Hepatocyte (in vitro differentiated cells): ENCODE measurements at regions not wholly inside any gene's neighbourhood (a gene's known extent, or its start where the extent isn't known, plus 50 kb on each side); places are given as distances from the start of the nearest gene placed in this dataset.

Experiments used
- DNase-seq: peaks from one replicate; pipeline ENCODE4 v3.0.0-alpha.2; 2016; ENCODE audit warnings: low spot score
- H2AFZ ChIP-seq: fragments of 200-600 bp; sonication (generic); 2 replicates; pipeline ENCODE4 v1.6.0; 2016; ENCODE audit warnings: antibody characterized with exemption, mild to moderate bottlenecking
- H3K27ac ChIP-seq: fragments of 200-600 bp; sonication (generic); 2 replicates; pipeline ENCODE4 v1.5.1; 2016; ENCODE audit warnings: mild to moderate bottlenecking
- H3K27me3 ChIP-seq: fragments of 200-600 bp; sonication (generic); 2 replicates; pipeline ENCODE4 v1.6.1; 2016
- H3K36me3 ChIP-seq: fragments of 200-600 bp; sonication (generic); replicated peaks from 2 replicates; pipeline ENCODE4 v1.5.1; 2016; ENCODE audit warnings: low read depth; ENCODE audit not compliant: insufficient read depth
- H3K4me1 ChIP-seq: fragments of 200-600 bp; sonication (generic); 2 replicates; pipeline ENCODE4 v1.5.1; 2016; ENCODE audit warnings: mild to moderate bottlenecking, moderate library complexity; ENCODE audit not compliant: insufficient read depth
- H3K4me2 ChIP-seq: fragments of 200-600 bp; sonication (generic); 2 replicates; pipeline ENCODE4 v1.6.0; 2016
- H3K4me3 ChIP-seq: fragments of 200-600 bp; sonication (generic); 2 replicates; pipeline ENCODE4 v1.5.1; 2016; ENCODE audit warnings: mild to moderate bottlenecking
- H3K79me2 ChIP-seq: fragments of 200-600 bp; sonication (generic); 2 replicates; pipeline ENCODE4 v1.6.0; 2017; ENCODE audit warnings: mild to moderate bottlenecking
- H3K9me2 ChIP-seq: fragments of 200-600 bp; sonication (generic); replicated peaks from 2 replicates; pipeline ENCODE4 v1.6.0; 2017; ENCODE audit warnings: mild to moderate bottlenecking; ENCODE audit not compliant: insufficient read depth
- H3K9me3 ChIP-seq: fragments of 200-600 bp; sonication (generic); 2 replicates; pipeline ENCODE4 v1.5.1; 2016; ENCODE audit warnings: low read depth, mild to moderate bottlenecking
- H4K20me1 ChIP-seq: fragments of 200-600 bp; sonication (generic); 2 replicates; pipeline ENCODE4 v1.6.0; 2016; ENCODE audit warnings: mild to moderate bottlenecking; ENCODE audit not compliant: insufficient read depth, poor library complexity, severe bottlenecking
- CTCF ChIP-seq: fragments of 200-600 bp; sonication (generic); IDR thresholded peaks from 2 replicates; pipeline ENCODE4 v1.5.1; 2016; ENCODE audit warnings: antibody characterized with exemption, mild to moderate bottlenecking; ENCODE audit not compliant: poor library complexity
- EZH2 ChIP-seq: fragments of 200-600 bp; sonication (generic); IDR thresholded peaks from 2 replicates; pipeline ENCODE4 v1.6.1; 2016; ENCODE audit warnings: antibody characterized with exemption, mild to moderate bottlenecking, borderline replicate concordance
- EZH2phosphoT487 ChIP-seq: fragments of 200-600 bp; sonication (generic); IDR thresholded peaks from one replicate; pipeline ENCODE4 v1.6.1; 2018; ENCODE audit warnings: antibody characterized with exemption, mild to moderate bottlenecking, low read depth, moderate library complexity; ENCODE audit not compliant: unreplicated experiment, severe bottlenecking
- WGBS: methylation state at CpG from one replicate; pipeline ENCODE4 v1.1.6; 2016; ENCODE audit warnings: low lambda C conversion rate; ENCODE audit errors: missing lambda C conversion rate; 5-methylcytosine and 5-hydroxymethylcytosine counted together

GRCh38 chr2:9099341-9099751, 95.9 kb upstream of the MBOAT2 start:
- Histone ChIP-seq H3K79me2 (no peaks in the 10 kb centered on the region), H3K27ac (no peak overlapping the region), H3K9me2 (no peaks in the 10 kb centered on the region), H3K4me1 (peaks cover 4% of the 10 kb centered on the region), H3K4me3 (no peak overlapping the region), H3K4me2 (no peak overlapping the region), H3K27me3 (no peaks in the 10 kb centered on the region), H4K20me1 (no peaks in the 10 kb centered on the region), H2AFZ (peak overlapping the region; percentile 5), H3K36me3 (no peaks in the 10 kb centered on the region), H3K9me3 (no peaks in the 10 kb centered on the region)
- no peak for DNase-seq
- 71% methylated on average over 9 of the region's 9 CpGs for WGBS
- no peak for TF ChIP-seq CTCF
- TF ChIP-seq EZH2: no peak
- TF ChIP-seq EZH2phosphoT487: no peak

- no peak for DNase-seq
- Histone ChIP-seq H3K4me2 (no peak overlapping the region), H3K36me3 (no peaks in the 10 kb centered on the region), H3K27me3 (no peaks in the 10 kb centered on the region), H3K27ac (no peak overlapping the region), H3K9me3 (no peaks in the 10 kb centered on the region), H2AFZ (no peak overlapping the region), H3K4me3 (no peak overlapping the region), H3K79me2 (no peaks in the 10 kb centered on the region), H4K20me1 (no peaks in the 10 kb centered on the region), H3K9me2 (no peaks in the 10 kb centered on the region), H3K4me1 (peaks cover 4% of the 10 kb centered on the region)
- TF ChIP-seq EZH2 (no peak), EZH2phosphoT487 (no peak), CTCF (no peak)
- WGBS: 94% methylated on average over 7 of the region's 7 CpGs
Observed at GRCh38 chr2:9097892-9098291, 94.4 kb upstream of the MBOAT2 start.

GRCh38 chr2:9097239-9097638, 93.8 kb upstream of the MBOAT2 start:
- Histone ChIP-seq H3K4me2 (no peak overlapping the region), H2AFZ (no peak overlapping the region), H3K36me3 (no peaks in the 10 kb centered on the region), H3K27ac (no peak overlapping the region), H3K27me3 (no peaks in the 10 kb centered on the region), H3K4me1 (peaks cover 4% of the 10 kb centered on the region), H3K4me3 (no peak overlapping the region), H3K9me2 (no peaks in the 10 kb centered on the region), H3K79me2 (no peaks in the 10 kb centered on the region), H3K9me3 (no peaks in the 10 kb centered on the region), H4K20me1 (no peaks in the 10 kb centered on the region)
- no peak for DNase-seq
- 95% methylated on average over 8 of the region's 8 CpGs for WGBS
- TF ChIP-seq EZH2 (no peak), EZH2phosphoT487 (no peak), CTCF (no peak)

- Histone ChIP-seq H3K9me2 (no peaks in the 10 kb centered on the region), H3K9me3 (no peaks in the 10 kb centered on the region), H3K4me2 (no peak overlapping the region), H3K79me2 (no peaks in the 10 kb centered on the region), H2AFZ (no peak overlapping the region), H3K4me3 (no peak overlapping the region), H4K20me1 (no peaks in the 10 kb centered on the region), H3K4me1 (peaks cover 4% of the 10 kb centered on the region), H3K27ac (no peak overlapping the region), H3K27me3 (no peaks in the 10 kb centered on the region), H3K36me3 (no peaks in the 10 kb centered on the region)
- DNase-seq: no peak
- 94% methylated on average over 7 of the region's 13 CpGs for WGBS
- TF ChIP-seq EZH2phosphoT487 (no peak), EZH2 (no peak), CTCF (no peak)
Observed at GRCh38 chr2:9096761-9097160, 93.3 kb upstream of the MBOAT2 start.
